SIG-M5 treated with dmso at 0.1 percent for 504 hours (cell line): ENCODE measurements at regions not wholly inside any gene's neighbourhood (a gene's known extent, or its start where the extent isn't known, plus 50 kb on each side); places are given as distances from the start of the nearest gene placed in this dataset.

ENCODE experiments used
- DNase-seq: peaks from one replicate; lab custom pipeline; 2025; ENCODE audit not compliant: unreplicated experiment; lab: John Stamatoyannopoulos, UW

- DNase-seq: no peak
These were observed 119.6 kb upstream of the USP24 start for GRCh38 chr1:55334797-55335196.

DNA sequence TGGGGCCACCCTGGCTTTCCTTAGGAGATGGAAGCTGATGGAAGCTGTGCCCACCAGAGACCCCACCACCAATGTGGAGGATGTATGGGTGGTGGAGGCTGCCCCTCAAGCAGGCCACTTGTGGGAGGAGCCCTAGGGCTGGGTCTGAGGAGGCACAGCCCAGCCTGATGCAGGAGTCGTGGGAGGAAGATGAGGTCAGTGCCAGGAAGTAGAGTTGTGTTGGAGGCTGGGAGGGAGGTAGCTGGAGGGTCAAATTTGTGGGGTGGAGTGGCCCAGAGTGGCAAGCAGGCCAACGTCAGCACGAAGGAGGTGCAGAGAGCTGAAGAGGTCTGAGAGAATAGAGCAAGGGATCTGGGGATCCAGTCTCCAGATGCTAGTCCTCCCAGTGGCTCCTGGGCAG is 119.0 kb upstream of the USP24 start:
- DNase-seq: no peak

- no peak for DNase-seq
These were observed 118.3 kb upstream of the USP24 start for GRCh38 chr1:55333461-55333860.

DNA sequence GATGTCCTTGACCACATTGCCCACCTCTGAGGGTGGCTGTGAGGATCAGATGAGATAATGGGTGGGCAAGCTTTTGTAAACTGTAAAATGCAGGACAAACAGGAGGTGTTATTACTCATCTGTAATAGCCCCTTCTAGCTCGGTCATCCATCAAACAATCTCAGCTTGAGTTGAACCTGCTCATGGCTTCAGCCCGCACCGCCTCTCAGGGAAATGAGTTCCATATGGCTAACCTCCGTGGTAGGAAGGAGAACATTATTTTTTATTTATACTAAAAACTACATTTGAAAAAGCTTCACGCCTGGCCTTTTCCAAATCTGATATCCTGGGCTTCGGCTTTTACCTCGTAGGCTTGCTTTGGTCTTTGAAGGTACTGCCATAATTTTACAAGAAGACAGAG is 116.2 kb upstream of the USP24 start:
- DNase-seq: no peak

DNA sequence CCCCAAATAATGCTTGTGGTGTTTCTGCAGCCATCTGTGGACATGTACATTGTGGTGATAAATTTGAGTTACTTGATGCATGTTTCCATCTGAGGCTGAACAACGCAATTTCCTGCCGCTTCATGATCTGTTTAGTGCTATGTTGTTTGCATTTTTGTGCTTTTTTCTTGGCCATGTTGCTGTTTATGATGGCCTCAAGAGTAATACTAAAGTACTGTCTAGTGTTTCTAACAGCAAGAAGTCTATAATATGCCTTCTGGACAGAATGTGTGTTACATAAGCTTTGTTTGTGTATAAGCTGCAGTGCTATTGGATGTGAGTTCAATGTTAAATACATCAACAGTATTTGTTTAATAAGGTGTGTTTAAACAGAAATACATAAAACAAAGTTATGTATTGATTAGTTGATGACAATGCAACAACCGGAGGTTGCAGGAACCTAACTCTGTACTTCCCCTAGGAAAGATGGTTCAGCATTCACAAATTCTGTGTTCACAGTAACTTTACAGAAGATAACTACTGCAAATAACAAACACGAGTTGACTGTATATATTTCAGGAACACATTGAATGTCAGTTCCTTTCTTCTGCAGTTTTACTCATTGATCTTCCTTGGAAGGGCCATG is 114.8 kb upstream of the USP24 start:
- no peak for DNase-seq

DNA sequence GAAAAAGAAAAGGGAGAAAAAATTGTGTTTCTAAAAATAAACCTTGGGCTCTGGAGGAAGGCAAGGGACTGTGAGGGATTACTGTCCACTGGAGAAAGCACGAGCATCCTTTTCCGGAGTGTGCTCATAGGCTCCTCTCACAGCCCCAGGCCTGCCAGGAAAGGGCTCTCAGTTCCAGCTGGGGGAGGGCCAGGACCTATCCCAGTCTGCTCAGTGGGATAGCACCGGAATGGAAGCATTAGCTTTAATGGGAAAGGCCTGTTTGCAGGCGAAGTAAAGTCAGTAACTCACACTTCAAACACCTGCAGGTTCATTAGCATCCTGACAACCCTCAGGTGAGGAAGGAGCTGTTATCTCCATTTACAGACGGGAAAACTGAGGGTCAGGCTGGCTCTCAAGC is 113.9 kb upstream of the USP24 start:
- DNase-seq: no peak

GRCh38 chr1:55326496-55327243 is 111.5 kb upstream of the USP24 start:
- no peak for DNase-seq

GRCh38 chr1:55323760-55324159 is 108.6 kb upstream of the USP24 start:
- DNase-seq: no peak

- DNase-seq: no peak
These were observed 107.7 kb upstream of the USP24 start for GRCh38 chr1:55322842-55323241.

GRCh38 chr1:55321942-55322341 is 106.8 kb upstream of the USP24 start:
- no peak for DNase-seq

GRCh38 chr1:55320891-55321290 is 105.7 kb upstream of the USP24 start:
- DNase-seq: no peak

DNA sequence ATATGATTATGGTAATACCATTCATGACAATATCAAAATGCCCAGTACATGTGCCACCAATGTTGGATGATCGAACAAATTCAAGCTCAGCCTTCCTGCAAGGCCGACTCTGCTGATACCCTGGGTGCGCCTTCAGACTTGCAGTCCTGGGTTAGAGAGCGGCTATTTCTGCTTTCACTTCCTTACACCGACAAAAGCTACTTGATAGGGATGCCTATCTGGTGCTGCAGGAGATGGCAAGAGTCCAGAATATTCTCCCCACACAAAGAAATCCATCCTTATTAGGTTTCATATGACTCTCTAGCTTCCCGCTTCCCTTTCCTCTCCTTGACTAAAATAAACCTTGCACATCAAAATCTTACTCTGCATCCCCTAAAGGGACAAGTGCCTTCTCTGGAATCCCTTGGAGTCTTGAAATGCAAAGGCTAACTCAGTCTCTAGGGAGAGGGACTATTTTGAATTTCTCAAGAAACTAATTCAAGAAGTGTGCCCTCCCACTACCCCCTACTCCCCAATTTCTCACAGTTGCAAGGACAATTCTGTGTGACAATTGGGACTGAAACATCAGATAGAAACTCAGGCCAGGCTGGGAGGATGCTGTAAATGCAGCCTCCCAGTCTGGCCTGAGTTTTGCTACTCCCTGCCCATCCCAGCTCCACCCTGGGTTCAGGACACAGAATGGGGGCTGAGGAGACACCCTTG is 103.1 kb upstream of the USP24 start:
- DNase-seq: peak; percentile 33

DNA sequence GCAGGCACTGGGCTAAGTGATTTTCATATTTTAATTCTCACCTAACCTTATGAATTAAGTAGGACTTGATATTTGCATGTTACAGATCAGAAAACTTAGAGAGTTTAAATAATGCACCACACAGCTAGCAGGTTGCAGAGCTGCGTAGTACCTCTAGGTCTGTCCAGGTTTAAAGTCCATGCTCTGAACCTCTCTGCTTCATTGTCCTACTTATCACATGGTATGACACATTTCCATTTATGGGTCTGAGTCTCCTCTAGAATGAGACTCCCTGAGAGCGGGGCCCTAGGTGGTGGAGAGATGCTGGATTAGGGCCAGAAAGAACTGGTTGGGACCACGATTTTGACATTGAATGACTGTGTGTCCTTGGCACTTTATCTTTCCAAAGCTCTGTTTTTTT is 102.5 kb upstream of the USP24 start:
- DNase-seq: no peak

- DNase-seq: no peak
These were observed 101.9 kb upstream of the USP24 start for GRCh38 chr1:55316947-55317662.

DNA sequence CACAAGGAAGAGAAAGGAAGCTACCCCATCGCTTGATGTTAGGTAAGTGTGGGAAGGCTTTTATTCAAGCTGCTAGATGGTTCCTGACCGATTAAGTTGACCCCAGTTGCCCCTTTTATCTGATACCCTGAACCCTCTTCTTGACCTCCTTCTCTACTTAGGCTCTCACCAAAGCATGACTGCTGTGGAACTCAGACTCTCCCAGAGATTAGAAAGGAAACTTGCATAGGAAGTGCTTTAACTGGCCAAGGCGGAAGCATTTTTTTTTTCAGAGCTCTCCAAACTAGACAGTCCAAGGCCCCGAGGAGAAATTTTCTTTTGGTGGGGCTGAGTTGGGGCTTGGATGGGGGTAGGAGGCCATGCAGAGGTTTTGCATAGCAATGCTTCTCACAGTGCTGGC is 101.3 kb upstream of the USP24 start:
- no peak for DNase-seq

DNA sequence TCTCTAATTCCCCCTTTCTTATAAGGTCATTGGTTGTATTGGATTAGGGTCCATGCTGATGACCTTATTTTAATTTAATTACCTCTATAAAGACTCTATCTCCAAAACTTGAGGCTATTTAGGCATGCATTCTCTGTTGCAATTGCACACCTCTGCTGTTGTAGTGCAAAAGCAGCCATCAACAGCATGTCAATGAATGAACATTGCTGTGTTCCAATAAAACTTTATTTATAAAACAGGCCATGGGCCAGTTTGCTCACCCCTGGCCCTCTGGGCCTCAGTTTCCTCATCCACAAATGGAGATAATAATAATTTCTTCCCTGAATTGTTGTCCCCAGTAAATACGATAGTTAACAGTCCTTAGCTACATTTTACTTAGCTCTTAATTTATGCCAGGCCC is 100.4 kb upstream of the USP24 start:
- no peak for DNase-seq

DNA sequence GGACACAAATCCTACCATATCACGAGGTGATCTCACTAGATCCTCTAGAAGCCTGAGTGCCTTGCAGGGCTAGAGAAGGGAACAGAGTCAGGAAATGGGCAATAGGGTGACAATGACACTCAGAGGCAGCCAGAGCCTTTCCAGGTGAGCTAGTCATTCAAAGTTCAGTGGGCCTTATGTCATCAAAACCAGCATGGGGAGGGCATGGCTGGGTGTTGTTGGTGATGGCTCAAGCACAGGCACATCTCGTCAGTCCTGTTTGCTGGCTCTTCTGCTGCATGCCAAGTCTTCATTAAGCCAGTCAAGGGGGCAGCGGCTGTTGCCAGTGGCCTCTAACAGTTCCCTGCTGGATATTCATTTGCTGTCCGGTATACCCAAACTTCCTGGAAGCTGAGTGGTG is 99.6 kb upstream of the USP24 start:
- DNase-seq: no peak

- no peak for DNase-seq
These were observed 98.7 kb upstream of the USP24 start for GRCh38 chr1:55313903-55314302.

- DNase-seq: no peak
These were observed 96.8 kb upstream of the USP24 start for GRCh38 chr1:55311979-55312378.

GRCh38 chr1:55311057-55311641 is 96.0 kb upstream of the USP24 start:
- DNase-seq: no peak

- no peak for DNase-seq
These were observed 95.4 kb upstream of the USP24 start for GRCh38 chr1:55310505-55310971.
